ENCODE measurements at regions not wholly inside any gene's neighbourhood (a gene's known extent, or its start where the extent isn't known, plus 50 kb on each side); places are given as distances from the start of the nearest gene placed in this dataset.

DNA sequence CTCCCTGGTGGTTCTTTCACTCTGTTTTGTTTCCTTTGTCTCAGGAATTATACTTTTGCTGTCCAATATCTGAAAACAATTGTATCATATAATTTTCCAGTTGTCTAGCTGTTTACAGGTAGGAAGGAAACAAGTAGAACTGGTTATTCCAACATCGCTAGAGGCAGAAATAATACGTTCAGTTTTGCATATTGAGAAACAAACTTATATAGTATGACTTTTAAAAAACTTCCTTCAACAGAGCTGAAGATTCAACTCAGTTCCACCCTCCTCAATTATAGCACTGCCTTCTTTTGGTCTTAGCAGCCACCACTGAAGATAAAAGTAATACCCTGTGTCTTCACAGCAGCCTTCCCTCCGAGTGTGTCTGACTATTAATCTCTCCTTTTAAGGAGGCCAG is 214.3 kb downstream of the EFCAB11 start:
- TF ChIP-seq, protein P1, sequence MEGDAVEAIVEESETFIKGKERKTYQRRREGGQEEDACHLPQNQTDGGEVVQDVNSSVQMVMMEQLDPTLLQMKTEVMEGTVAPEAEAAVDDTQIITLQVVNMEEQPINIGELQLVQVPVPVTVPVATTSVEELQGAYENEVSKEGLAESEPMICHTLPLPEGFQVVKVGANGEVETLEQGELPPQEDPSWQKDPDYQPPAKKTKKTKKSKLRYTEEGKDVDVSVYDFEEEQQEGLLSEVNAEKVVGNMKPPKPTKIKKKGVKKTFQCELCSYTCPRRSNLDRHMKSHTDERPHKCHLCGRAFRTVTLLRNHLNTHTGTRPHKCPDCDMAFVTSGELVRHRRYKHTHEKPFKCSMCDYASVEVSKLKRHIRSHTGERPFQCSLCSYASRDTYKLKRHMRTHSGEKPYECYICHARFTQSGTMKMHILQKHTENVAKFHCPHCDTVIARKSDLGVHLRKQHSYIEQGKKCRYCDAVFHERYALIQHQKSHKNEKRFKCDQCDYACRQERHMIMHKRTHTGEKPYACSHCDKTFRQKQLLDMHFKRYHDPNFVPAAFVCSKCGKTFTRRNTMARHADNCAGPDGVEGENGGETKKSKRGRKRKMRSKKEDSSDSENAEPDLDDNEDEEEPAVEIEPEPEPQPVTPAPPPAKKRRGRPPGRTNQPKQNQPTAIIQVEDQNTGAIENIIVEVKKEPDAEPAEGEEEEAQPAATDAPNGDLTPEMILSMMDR (conservative IDR thresholded peaks at IDR 0.05) = no peak
- TF ChIP-seq EZH2 (IDR thresholded peaks at IDR 0.05; ENCODE audit: low read depth) = no peak
